ENCODE measurements at regions not wholly inside any gene's neighbourhood (a gene's known extent, or its start where the extent isn't known, plus 50 kb on each side); places are given as distances from the start of the nearest gene placed in this dataset.

- WGBS, 2 experiments (ENCODE audit: extremely low coverage in 1 of 2, insufficient coverage in 1 of 2, insufficient read length in 1 of 2, insufficient replicate concordance in 2 of 2, low coverage in 1 of 2, low lambda C conversion rate in 2 of 2, missing lambda C conversion rate in 1 of 2): 87% methylated on average over 10 of the region's 10 CpGs; no CpG with 5 or more reads in 1 of the 2 experiments
- FAIRE-seq: no peak
- no peak for TF ChIP-seq GABPA (IDR thresholded peaks at IDR 0.05; ENCODE audit: borderline replicate concordance, insufficient read depth, low read length)
- no peak for TF ChIP-seq CTCF (IDR thresholded peaks at IDR 0.05; ENCODE audit: control extremely low read depth in 1 of 3, insufficient read depth in 1 of 3, low read depth in 1 of 3, low read length in 3 of 3)
- TF ChIP-seq NRF1 (IDR thresholded peaks at IDR 0.05; ENCODE audit: low read depth, low read length): no peak
- no peak for TF ChIP-seq PHF8 (conservative IDR thresholded peaks at IDR 0.05; ENCODE audit: low read depth, low read length)
- no peak for TF ChIP-seq BACH1 (IDR thresholded peaks at IDR 0.05; ENCODE audit: low read length)
- TF ChIP-seq MAFK (IDR thresholded peaks at IDR 0.05; ENCODE audit: low read depth, low read length): no peak
- TF ChIP-seq NANOG (IDR thresholded peaks at IDR 0.05; ENCODE audit: insufficient read depth, low read depth, low read length, poor library complexity, severe bottlenecking): no peak
- TF ChIP-seq SIX5 (IDR thresholded peaks at IDR 0.05; ENCODE audit: low read depth, low read length): no peak
- no peak for TF ChIP-seq CEBPB (IDR thresholded peaks at IDR 0.05; ENCODE audit: low read depth, low read length)
Observed at GRCh38 chr3:17972959-17973906, 230.8 kb upstream of the TBC1D5 start.

More at GRCh38 chr3:17972959-17973906, 230.8 kb upstream of the TBC1D5 start:
- ChIA-PET CTCF (ENCODE audit: partially characterized antibody) (interaction anchor here (1.2 to 1.5 kb wide), 3 partner anchors 79 to 132 kb away, joined by 3 to 13 read pairs (median 7); no protein-coding TSS in a partner anchor), POLR2A (ENCODE audit: partially characterized antibody) (interaction anchor here (1.2 kb wide), 1 partner anchor 13 kb away, joined by 4 read pairs; no protein-coding TSS in a partner anchor)
- H2AK5ac ChIP-seq (ENCODE audit: low read depth, low read length): no peak overlapping the region
- H3K4me1 ChIP-seq (replicated peaks in 1 of 4; ENCODE audit: control insufficient read depth in 3 of 4, insufficient read depth in 4 of 4, low read length in 3 of 4): peaks cover 0 to 2% (median under 1%) of the 10 kb centered on the region in 4 experiments; a peak in 2 of 7 replicates
- H3K23ac ChIP-seq (ENCODE audit: insufficient read length): no peak overlapping the region
- no peak overlapping the region for H3K9ac ChIP-seq (replicated peaks in 1 of 4; ENCODE audit: extremely low read depth in 1 of 4, low read depth in 3 of 4, low read length in 3 of 4)
- no peak overlapping the region for H3K56ac ChIP-seq (replicated peaks; ENCODE audit: insufficient read length, low read depth, low read length)
- H2BK20ac ChIP-seq (ENCODE audit: low read length): no peak overlapping the region
- H2BK5ac ChIP-seq (ENCODE audit: low read depth, low read length): no peak overlapping the region
- peaks cover 2% of the 10 kb centered on the region; the same call in 1 of the 2 replicates for H3K23me2 ChIP-seq (ENCODE audit: low read depth, low read length)
- peaks cover 0 to 2% of the 10 kb centered on the region in 2 experiments for H4K20me1 ChIP-seq (replicated peaks in 1 of 2; ENCODE audit: control insufficient read depth in 1 of 2, insufficient read depth in 2 of 2, low read length in 2 of 2)
- H3K4me2 ChIP-seq (ENCODE audit: insufficient read depth in 1 of 2, low read depth in 2 of 2, low read length in 2 of 2): no peak overlapping the region
- no peak overlapping the region for H2BK12ac ChIP-seq (ENCODE audit: low read depth, low read length)
- no peak overlapping the region for H4K8ac ChIP-seq (ENCODE audit: extremely low read depth, insufficient read depth, low read length)
- no peaks in the 10 kb centered on the region for H3K36me3 ChIP-seq (ENCODE audit: control insufficient read depth in 2 of 4, insufficient read depth in 4 of 4, low read length in 3 of 4)
- H3K9me3 ChIP-seq (ENCODE audit: insufficient read depth in 2 of 2, low read depth in 1 of 2, low read length in 1 of 2): no peaks in the 10 kb centered on the region
- no peak overlapping the region for H3K4me3 ChIP-seq (ENCODE audit: extremely low read depth in 1 of 4, insufficient read depth in 2 of 4, low read depth in 3 of 4, low read length in 4 of 4)
- no peak overlapping the region for H2AFZ ChIP-seq (ENCODE audit: low read length)
- H3K14ac ChIP-seq (ENCODE audit: insufficient read length): no peak overlapping the region
- H3K4ac ChIP-seq (replicated peaks; ENCODE audit: insufficient read length, low read depth, low read length): no peak overlapping the region
- no peak overlapping the region for H3K18ac ChIP-seq (ENCODE audit: extremely low read depth, low read length)
- no peak overlapping the region for H4K91ac ChIP-seq (replicated peaks; ENCODE audit: insufficient read length, low read length)
- H4K5ac ChIP-seq (ENCODE audit: insufficient read length, low read depth, low read length): no peak overlapping the region
- H2BK15ac ChIP-seq (ENCODE audit: low read length): no peak overlapping the region
- no peaks in the 10 kb centered on the region for H3K79me1 ChIP-seq (ENCODE audit: low read depth, low read length)
- H3K27ac ChIP-seq (ENCODE audit: low read depth, low read length): no peak overlapping the region
- no peak for DNase-seq (ENCODE audit: low read depth in 1 of 2, low spot score in 2 of 2)
- no peaks in the 10 kb centered on the region for H3K79me2 ChIP-seq (ENCODE audit: control insufficient read depth in 1 of 2, insufficient read depth in 2 of 2, low read length in 2 of 2)
- no peak overlapping the region for H2BK120ac ChIP-seq (replicated peaks; ENCODE audit: low read depth, low read length)
- H3K27me3 ChIP-seq (replicated peaks in 1 of 4; ENCODE audit: control insufficient read depth in 3 of 4, extremely low read depth in 1 of 4, insufficient read depth in 3 of 4, low read length in 3 of 4): no peaks in the 10 kb centered on the region

Data from H1 (cell line).